ENCODE measurements at regions not wholly inside any gene's neighbourhood (a gene's known extent, or its start where the extent isn't known, plus 50 kb on each side); places are given as distances from the start of the nearest gene placed in this dataset.

GRCh38 chr4:128468123-128468989 is 180.7 kb upstream of the PGRMC2 start:
- no peak overlapping the region for H3K4me2 ChIP-seq (ENCODE audit: low read depth, low read length)
- ATAC-seq (no peak), FAIRE-seq (no peak), DNase-seq (ENCODE audit: low spot score) (no peak)
- no peak for TF ChIP-seq ZNF773 (CRISPR knock-in tag; IDR thresholded peaks at IDR 0.05; ENCODE audit: borderline replicate concordance)
- no peak for TF ChIP-seq ZNF430 (CRISPR knock-in tag; IDR thresholded peaks at IDR 0.05)
- no peak for TF ChIP-seq KAT2B (IDR thresholded peaks at IDR 0.05; ENCODE audit: borderline replicate concordance, low read depth, low read length)
- TF ChIP-seq TEAD3 (CRISPR knock-in tag; optimal IDR thresholded peaks at IDR 0.05; ENCODE audit: borderline replicate concordance), result no peak
- no peak for TF ChIP-seq ELF3 (CRISPR knock-in tag; IDR thresholded peaks at IDR 0.05)
- no peak for TF ChIP-seq REST (IDR thresholded peaks at IDR 0.05; ENCODE audit: borderline replicate concordance in 1 of 2, low read depth in 1 of 2, low read length in 2 of 2)
- TF ChIP-seq ZNF580 (CRISPR knock-in tag; IDR thresholded peaks at IDR 0.05; ENCODE audit: borderline replicate concordance, low read depth), result no peak
- no peak for TF ChIP-seq GLMP (CRISPR knock-in tag; IDR thresholded peaks at IDR 0.05; ENCODE audit: borderline replicate concordance)
- TF ChIP-seq ZNF230 (CRISPR knock-in tag; IDR thresholded peaks at IDR 0.05), result no peak
- TF ChIP-seq ZNF12 (CRISPR knock-in tag; IDR thresholded peaks at IDR 0.05), result no peak
- no peak overlapping the region for H3K9ac ChIP-seq (ENCODE audit: insufficient read depth, low read depth, low read length)
- in situ Hi-C loops (cut with HindIII; ENCODE audit: extremely low pct_ligation_motif_present, low pct_unique_long_range_greater_than_20kb), result no loop called here
- no peaks in the 10 kb centered on the region for H3K79me2 ChIP-seq (ENCODE audit: insufficient read depth, low read length)
- H3K36me3 ChIP-seq (replicated peaks in 1 of 2; ENCODE audit: control insufficient read depth in 1 of 2, insufficient read depth in 2 of 2, low read length in 2 of 2), result no peaks in the 10 kb centered on the region
- no peaks in the 10 kb centered on the region for H3K27me3 ChIP-seq (ENCODE audit: control insufficient read depth in 1 of 2, insufficient read depth in 2 of 2, low read length in 2 of 2)
- H4K20me1 ChIP-seq (ENCODE audit: insufficient read depth, low read length), result no peaks in the 10 kb centered on the region
- no peak overlapping the region for H3K27ac ChIP-seq (ENCODE audit: extremely low read length, insufficient read depth, low read length)
- H2AFZ ChIP-seq (ENCODE audit: low read length), result no peak overlapping the region
- intact Hi-C loops (cut with micrococcal nuclease; ENCODE audit: unreplicated experiment), result no loop called here
- no TSS peak for BruUV-seq (replicated peaks)
- ChIA-PET CTCF (ENCODE audit: low intra/inter-chr PET ratio, low total read pairs) (no interaction called here), POLR2A (no interaction called here)
- H3K4me3 ChIP-seq (replicated peaks in 1 of 3; ENCODE audit: insufficient read depth in 1 of 3, low read depth in 2 of 3, low read length in 3 of 3), result no peak overlapping the region
- H3K4me1 ChIP-seq (ENCODE audit: insufficient read depth, low read length), result no peaks in the 10 kb centered on the region
- 15% methylated on average over 6 of the region's 6 CpGs for WGBS (ENCODE audit: low lambda C conversion rate)
- H3K9me3 ChIP-seq (ENCODE audit: low read length), result no peaks in the 10 kb centered on the region

Measured in HepG2 (cell line).